MV-4-11 (cell line): ENCODE measurements at regions not wholly inside any gene's neighbourhood (a gene's known extent, or its start where the extent isn't known, plus 50 kb on each side); places are given as distances from the start of the nearest gene placed in this dataset.
"Not testable (repeated sequence)": the region's sequence is repeated elsewhere in the genome, so short reads cannot be mapped to it uniquely, and the experiment has no call there.

Experiments
- DNase-seq: peaks from one replicate; lab custom pipeline; 2025; lab: John Stamatoyannopoulos, UW

DNA sequence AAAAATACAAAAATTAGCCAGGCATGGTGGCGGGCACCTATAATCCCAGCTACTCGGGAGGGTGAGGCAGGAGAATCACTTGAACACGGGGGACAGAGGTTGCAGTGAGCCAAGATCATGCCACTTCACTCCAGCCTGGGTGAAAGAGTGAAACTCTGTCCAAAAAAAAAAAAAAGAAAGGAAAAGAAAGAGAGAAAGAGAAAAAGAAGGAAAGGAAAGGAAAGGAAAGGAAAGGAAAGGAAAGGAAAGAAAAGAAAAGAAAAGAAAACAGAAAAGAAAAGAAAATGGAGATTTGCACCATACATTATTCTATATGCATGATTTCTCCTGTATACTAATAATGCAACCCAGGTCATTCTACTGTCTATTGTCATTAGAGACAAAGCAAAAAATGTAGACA, 421.5 kb downstream of the PCDH19 start:
- DNase-seq, result not testable (repeated sequence)

DNA sequence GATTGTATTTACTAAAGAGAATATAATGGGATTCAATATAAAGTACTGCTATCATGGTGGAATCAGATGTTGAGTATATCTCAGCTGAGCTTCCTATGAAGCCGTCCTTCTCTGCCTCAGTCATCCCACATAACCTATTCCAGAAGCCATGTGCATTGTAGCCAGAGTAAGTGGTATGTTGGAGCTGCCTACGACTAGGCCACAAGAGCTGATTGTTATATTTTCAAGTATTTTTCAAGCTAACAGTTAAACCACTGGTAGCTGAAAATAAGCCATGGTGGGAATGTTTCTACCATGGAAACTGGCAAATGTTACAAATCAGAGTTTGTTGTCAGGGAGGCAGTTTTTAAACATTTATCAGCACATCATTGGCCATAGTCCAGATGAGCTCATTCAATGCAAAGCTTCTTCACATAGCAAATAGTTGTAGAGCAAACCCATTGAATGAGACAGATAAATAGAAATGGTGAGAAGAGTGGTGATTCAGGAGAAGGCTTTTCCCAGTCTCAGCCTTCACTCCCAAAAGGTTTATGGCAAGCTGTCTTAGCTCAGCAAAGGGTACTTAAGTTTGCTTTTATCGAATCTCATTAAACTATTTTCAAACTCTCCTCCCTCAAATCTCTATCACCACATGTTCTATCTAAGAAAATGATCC, 436.4 kb downstream of the PCDH19 start:
- no peak for DNase-seq

DNA sequence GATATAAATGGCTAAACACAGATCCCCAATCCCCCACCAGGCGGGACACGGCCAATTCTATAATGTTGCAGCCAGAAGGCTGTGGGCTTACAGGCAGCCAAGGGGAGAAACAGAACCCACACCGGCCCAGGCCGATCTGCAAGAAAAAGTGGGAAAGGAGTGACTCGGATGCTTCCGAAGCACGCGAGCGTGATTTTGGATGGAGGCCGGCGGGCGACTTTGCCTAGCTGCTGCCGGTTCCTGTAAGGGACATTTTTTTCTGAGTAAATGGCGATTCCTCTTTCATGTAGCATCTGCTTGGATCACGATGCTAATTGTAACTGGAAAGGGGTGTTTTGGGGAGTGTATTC, 470.2 kb downstream of the PCDH19 start:
- no peak for DNase-seq

DNA sequence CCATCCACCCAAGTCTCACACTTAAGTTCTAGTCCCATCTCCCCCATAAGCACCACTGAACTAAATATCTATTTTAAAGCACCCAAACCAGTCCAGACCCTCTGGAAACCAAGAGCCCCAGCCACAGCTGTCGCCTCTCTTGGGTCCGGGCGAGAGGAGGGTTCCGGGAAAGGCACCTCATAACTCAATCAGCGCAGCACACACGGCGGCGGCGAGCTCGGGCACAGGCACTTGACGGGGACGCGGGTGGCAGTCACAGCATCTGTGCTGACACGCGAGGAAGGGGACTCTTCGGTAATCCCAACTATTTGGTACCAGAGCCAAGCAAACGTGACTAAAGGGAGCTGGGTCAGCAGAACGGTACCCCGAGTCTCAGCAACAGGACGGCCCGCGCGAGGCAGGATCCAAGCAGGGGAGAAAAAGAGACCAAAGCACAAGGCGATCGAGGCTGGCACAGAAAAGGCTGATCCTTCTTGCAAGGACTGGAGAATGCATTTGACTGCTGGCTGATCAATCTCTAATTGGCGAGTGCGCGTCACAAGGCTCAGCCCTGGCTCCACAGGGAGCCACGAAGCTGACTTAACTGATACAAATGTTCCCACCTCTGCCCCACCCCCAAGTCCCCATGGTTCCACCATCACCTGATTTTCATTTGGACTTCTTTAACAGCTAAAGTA, 470.7 kb downstream of the PCDH19 start:
- DNase-seq, result not testable (repeated sequence)

DNA sequence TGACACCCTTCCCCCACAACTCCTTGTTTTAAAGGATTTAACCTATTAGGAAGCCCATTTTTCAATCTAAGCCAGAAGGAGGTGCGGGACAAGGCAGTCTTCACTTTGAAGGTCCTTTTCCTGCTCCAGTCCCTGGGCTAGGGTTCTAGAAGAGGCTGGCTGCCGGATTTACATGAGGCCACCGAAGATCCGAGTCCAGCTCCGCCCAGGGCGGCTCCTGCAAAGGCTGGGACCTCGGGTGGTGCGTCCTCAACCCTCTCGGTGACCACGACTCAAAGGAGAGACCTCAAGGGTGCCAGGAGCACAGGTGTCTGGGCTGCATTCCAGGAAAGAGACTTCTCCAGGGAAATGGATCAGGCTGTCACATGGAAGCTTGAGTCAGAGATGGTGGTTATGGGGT, 471.6 kb downstream of the PCDH19 start:
- no peak for DNase-seq

DNA sequence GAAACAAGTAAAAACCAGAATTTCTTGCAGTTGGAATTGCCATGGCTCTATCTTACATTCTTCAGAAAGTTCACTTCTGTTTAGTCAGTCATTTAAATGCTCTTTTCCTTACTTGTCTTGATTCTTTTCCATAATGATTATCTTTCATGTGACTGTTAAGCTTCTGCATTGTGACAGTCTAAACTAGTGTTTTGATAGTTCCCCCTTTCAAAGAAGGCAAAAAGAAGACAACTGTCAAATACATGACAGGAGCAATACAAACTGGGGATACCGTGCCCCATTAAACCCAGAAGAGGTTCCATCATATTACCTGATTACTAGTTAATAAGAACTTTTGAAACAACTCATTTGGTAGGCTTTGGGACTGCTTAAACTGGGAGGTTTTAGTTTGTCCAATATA, 476.2 kb downstream of the PCDH19 start:
- no peak for DNase-seq

DNA sequence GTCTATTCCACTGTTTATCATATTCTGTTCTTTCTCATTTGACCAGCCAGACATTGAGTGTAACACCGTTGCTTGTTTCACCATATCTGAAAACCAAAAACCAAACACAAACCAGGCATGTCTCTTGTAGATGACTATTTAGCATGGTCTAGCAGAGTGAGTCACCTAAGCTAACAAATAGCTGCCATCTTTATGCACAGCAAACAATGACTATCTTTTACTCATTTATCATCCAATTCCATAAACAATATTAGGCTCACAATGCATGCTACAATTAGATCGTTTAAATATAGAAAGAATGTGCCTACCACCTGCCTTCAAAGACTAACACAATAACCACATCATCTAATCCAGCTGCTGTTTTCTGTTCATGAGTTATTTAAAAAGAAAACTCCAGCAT, 495.4 kb downstream of the PCDH19 start:
- no peak for DNase-seq

DNA sequence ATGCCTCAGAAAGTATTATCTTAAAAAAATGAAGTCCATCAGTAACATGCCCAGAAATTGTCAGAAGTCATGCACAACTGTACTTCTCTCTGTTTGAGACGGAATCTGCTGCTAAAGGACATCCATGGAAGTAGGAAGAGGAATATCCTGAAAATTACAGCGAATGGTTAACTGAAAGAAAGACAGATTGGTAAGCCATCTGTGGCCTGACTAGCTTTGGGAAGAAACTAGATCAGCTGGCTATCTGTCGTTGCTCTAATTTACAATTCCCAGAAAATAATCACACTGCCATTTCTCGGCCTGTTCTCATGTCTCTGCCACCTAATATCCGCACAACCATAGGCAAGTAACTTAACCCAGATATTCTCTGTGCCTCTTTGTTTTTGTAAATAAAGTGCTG, 496.5 kb downstream of the PCDH19 start:
- no peak for DNase-seq

DNA sequence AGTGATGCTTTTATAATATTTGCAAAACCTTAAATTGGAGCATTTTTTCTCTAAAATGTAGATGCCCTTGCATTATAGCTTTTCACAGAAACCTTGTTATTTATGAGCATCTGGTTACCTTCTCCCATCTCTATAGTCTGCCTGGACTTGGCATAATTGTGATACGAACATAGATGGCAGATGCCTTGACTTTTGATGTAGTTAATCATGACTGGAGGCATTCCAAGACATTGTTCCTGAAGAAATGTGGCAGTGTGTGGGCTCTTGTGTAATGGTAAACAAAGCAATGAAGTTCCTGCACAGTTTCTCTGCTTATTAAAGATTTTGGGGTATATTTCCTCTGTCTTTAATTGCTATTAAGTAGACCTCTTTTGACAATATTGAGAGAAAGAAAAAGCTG, 500.1 kb downstream of the PCDH19 start:
- no peak for DNase-seq

DNA sequence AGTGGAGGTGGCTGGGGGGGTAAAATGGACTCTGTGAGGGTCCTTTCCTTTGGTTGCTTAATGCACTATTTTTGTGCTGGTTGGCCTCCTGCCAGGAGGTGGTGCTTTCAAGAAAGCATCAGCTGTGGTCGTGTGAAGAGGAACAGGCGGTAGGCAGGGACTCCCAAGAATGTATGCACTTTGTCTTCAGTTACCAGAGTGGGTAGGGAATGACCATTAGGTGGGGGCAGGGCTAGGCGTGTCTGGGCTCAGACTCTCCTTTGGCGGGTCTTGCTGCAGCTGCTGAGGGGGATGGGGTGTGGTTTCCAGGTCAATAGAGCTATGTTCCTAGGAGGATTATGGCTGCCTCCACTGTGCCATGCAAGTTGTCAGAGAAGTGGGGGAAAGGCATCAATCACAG, 509.0 kb downstream of the PCDH19 start:
- DNase-seq, result no peak

DNA sequence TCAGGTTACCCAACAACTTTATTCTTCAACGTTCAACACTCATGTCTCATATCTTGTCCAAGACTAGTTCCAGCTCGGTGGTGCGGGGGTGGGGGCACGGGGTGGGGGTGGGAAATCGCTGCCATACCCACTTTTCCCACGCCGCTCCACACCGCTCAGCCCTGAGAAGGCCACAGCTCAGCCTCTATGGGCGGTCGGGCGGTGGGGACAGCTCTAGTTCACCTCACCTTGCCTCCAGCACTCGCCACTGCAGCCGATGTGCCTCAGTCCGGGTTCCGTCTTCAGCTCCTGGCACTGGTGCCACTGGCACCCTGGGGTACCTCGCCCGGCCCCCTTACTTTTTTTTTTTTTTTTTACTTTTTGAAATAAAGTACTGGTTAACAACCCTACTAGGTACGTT, 522.2 kb downstream of the PCDH19 start:
- DNase-seq, result no peak

DNA sequence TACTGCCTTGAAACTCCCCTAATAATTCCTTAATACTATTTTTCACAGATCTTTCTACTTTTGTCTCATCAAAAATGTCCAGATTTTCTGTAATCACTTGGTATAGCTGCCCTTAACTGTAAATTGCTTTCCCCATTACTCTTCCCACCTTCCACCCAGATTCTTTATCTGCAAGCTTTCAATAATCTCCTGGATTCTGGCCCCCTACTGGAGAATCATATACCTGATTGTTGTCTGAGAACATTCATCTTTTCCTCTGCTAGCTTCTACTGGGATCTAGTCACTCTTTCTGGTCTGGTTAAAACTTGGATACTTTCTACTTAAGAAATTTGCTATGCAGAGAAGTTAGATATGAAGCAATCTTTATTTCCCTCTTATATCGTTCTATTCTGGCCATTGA, 552.6 kb downstream of the PCDH19 start:
- DNase-seq, result no peak

DNA sequence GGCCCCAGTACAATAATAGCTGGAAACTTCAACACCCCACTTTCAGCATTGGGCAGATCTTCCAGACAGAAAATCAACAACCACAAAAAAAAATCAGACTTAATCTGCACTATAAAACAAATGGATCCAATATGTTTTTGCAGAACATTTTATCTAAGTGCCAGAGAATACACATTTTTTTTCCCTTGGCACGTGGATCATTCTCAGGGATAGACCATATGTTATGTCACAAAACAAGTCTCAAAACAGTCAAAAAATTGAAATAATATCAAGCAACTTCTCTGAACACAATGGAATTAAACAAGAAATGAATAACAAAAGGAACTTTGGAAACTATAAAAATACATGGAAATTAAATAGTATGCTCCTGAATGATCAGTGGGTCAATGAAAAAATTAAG, 576.3 kb downstream of the PCDH19 start:
- DNase-seq, result no peak

DNA sequence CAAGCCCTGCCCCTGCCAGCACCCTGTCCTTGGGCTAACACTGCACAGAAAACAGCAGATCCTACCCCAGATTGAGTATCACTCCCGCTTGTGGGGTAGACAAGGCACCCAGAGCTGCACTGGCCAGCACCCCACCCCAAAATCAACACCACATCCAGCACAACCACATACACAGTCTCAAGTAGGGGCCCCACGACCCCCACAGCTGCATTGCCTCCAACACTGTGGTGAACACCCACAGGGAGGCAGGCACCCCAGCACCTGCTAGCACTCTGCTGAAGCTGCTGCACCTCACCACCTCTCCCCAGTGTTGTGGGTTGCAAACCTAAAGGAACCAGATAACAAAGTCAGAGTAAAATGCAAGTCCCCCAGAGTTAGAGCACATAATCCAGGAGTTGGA, 589.9 kb downstream of the PCDH19 start:
- no peak for DNase-seq

DNA sequence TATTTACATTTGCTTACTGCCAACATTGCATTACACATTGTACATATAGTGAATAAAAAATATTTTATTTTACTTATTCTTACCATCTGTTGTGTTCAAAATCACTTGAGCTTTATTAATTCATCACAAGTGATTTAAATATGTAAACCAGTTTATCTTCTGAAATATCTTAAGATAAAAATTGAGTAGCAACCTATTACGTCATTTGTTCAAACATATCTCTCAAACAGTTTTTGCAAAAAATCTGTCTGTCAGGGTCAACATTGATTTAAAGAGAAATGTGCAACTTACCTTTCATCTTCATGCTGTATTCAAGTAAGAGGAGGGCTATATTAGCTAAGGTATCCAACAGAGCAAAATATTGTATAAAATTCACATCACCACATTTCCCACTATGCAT, 610.1 kb downstream of the PCDH19 start:
- DNase-seq, result no peak

DNA sequence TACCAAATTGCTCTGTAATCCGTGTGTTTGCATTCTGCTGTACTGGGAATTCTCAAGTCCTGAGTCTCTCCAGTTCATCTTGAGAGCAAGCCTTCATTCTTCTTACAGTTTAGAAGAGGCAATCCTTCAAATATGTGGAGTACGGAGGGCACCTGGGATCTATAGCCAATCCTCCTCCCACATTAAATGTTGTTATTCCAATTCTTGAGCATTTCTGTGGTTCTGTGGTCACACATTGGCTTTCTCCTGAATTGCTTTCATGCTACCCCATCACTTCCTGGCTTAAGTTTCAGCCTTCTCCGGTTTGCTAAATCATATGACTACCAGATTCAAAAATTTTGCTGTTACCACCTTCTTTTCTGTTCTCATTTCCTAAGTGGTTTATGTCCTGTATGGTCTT, 611.1 kb downstream of the PCDH19 start:
- no peak for DNase-seq

DNA sequence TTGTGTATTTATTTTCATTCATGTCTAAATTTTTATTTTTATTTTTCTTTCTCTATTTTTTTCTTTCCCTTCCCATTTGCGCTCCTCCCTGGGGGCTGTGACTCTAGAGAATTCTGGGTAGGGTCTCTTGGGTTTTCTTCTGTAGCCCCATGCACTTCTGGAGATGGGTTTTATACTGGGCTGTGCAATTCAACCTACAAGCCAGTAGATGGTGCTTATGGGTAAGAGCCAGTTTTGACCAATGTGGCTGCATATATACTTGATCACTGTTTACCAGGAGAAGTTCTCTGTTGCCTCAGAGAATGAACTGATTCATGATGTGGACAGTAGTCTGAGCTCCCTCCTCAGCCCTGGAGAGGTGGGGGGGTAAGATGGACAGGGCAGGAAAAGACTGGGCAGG, 614.6 kb downstream of the PCDH19 start:
- no peak for DNase-seq

DNA sequence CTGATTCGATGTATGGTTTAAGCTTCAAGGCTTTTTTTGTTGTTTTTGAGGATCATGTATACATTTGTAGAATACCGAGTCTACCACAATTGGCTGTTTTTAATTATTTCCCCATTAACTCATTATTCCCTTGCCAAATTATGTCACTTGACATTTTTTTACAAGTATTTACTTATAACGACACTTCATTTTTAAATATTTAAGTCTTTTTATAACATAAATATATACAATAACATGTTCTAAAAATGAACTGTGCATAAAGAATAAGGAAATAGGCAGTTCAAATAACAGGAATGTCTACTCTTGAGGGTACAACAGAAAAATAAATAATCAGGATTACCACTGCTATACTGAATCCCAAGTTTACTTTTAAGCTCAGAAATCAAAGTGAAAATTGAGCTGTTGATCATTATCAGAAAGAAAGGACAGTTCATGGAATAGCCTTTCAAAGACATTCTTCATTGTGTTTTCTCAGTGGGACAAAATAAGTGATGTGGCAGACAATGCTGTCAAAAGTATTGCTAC, 627.5 kb downstream of the PCDH19 start:
- no peak for DNase-seq

DNA sequence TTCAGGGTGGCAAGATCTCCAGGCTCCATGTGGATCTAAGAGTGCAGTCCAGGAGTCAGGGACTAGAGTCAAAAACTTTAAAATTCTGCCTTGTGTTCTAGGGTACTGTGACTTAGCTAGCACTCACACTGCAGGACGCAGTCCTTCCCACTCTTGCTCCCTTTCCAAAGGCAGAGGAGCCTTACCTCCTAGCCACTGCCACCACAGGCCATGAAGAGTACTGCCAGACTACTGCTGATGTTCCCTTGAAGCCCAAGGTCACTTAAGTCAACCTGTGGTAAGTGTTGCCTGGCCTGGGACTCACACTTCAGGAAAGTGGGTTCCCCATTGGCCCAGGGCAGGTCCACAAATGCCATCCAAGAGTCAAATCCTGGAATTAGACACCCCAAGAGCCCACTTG, 632.2 kb downstream of the PCDH19 start:
- DNase-seq, result no peak

DNA sequence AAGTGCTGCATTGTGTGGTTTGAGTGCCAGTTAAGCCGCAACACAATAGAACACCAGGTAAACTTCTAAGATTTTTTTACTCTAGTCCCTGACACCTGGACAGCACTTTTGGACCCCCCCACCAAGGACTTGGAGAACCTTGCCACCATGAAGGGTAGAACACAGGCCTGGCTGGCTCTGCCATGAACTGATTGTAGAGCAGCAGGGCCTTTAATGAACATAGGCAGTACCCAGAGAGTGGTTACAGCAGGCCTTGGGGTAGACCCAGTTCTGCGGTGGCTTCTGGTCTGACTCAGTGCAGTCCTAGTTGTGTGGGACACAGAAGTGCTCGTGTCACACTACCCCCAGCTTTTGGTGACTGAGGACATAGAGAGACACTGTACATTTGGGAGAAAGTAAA, 648.3 kb downstream of the PCDH19 start:
- no peak for DNase-seq

DNA sequence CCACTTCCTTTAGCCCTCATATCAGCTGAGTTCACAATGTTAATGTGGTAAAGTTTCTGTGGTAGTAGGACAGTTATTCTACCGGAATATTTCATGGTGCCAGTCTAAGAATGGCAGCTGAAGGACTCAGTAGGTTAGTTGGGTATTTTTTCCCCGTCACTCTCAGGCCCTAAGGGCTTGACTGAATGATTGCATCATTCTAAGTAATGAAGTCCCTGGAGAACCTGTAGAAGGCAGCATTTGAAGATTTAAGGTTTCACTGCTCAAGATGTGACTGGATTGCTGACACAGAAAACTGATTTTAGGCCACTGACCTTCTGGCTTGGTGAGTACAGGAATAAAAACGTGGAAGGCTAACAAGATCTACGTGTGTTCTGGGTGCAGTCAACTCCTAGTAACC, 657.3 kb downstream of the PCDH19 start:
- DNase-seq, result no peak

DNA sequence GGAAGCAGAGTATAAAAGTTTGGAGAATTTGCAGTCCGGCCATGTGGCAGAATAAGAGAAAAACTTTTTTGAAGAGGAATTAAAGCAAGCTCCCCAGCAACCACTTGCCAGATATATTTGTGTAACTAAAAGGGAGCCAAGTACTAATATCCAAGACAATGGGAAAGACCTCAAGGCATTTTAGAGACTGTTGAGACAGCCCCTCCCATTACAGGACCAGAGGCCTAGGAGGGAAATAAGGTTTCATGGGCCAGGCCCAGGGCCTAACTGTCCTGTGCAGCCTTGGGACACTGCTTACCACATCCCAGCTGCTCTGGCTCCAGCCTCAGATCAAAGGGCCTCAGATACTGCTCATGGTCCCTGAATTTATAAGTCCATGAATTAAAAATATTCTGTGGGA, 659.4 kb downstream of the PCDH19 start:
- DNase-seq, result no peak

DNA sequence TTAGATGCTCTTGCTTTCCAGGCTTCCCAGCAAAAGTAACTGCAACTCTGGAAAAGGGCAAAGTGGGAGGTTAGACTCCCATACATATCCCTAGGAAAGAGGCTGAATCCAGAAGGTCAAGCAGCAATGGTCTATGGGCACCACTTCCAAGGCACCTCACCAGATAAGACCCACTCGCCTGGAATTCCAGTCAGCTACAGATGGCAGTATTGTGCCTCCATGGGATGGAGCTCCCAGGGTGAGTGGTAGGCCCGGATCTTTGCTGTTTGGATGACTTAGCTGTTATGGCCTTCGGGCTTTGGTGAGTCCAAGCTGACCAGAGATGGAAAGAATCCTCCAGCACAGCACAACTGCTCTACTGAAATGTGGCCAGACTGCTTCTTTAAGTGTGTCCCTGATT, 688.0 kb downstream of the PCDH19 start:
- no peak for DNase-seq

DNA sequence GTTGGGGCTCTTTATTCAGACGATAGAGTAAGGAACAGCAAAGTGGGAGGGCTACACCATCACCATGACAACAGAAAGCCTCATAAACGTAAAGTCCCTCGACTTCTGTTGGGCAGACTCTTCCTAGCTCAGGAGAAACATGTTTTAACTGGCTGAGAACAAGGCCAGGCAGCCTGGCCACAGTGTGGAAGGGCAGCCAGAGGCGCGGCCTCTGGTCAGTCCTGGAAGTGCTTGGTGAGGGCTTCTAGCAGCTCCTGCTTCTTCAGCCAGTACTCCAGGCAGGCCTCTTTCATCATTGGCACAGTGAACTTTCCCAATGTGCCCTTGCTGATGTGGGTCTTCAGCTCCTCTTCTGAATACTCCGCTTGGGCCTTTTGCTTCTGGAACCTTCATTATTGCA, 690.9 kb downstream of the PCDH19 start:
- DNase-seq, result no peak
